Fibroblast of lung (primary cell): ENCODE measurements at regions not wholly inside any gene's neighbourhood (a gene's known extent, or its start where the extent isn't known, plus 50 kb on each side); places are given as distances from the start of the nearest gene placed in this dataset.

Source experiments
- DNase-seq, 2 donors: peaks; one replicate each; pipeline versions ENCODE4 v3.0.0 to v3.0.0-alpha.2; 2010; ENCODE audit warnings: low read depth in 2 of 2
- H2AFZ ChIP-seq: 2 replicates; pipeline ENCODE4 v1.5.1; 2012; ENCODE audit warnings: low read length, control low read depth, inconsistent platforms
- H3K27ac ChIP-seq: 2 replicates; pipeline ENCODE4 v1.5.1; 2011; ENCODE audit warnings: low read length, control low read depth; ENCODE audit not compliant: insufficient read depth
- H3K27me3 ChIP-seq: 2 replicates; pipeline ENCODE4 v1.5.1; 2011; ENCODE audit warnings: mild to moderate bottlenecking, low read length; ENCODE audit not compliant: control insufficient read depth, insufficient read depth
- H3K36me3 ChIP-seq: 2 replicates; pipeline ENCODE4 v1.5.1; 2011; ENCODE audit warnings: low read length; ENCODE audit not compliant: control insufficient read depth, insufficient read depth
- H3K4me1 ChIP-seq: 2 replicates; pipeline ENCODE4 v1.5.1; 2011; ENCODE audit warnings: low read length; ENCODE audit not compliant: control insufficient read depth, insufficient read depth; ENCODE audit errors: extremely low read depth
- H3K4me2 ChIP-seq: 2 replicates; pipeline ENCODE4 v1.5.1; 2011; ENCODE audit warnings: low read length, control low read depth; ENCODE audit not compliant: insufficient read depth; ENCODE audit errors: extremely low read depth
- H3K4me3 ChIP-seq, 4 experiments: fragments of 200-600 bp in 1 of 4; sonication (generic) in 1 of 4; replicated peaks in 1 of 4; 2 replicates each; pipeline ENCODE4 v1.5.1; 2011 to 2016; ENCODE audit warnings: low read length in 4 of 4, low read depth in 3 of 4, mild to moderate bottlenecking in 3 of 4, control low read depth in 2 of 4, inconsistent platforms in 1 of 4, mixed read lengths in 1 of 4; ENCODE audit not compliant: insufficient read depth in 1 of 4; ENCODE audit errors: control extremely low read depth in 1 of 4
- H3K79me2 ChIP-seq: 2 replicates; pipeline ENCODE4 v1.5.1; 2012; ENCODE audit warnings: mild to moderate bottlenecking, low read length, inconsistent platforms; ENCODE audit not compliant: control insufficient read depth, insufficient read depth
- H3K9ac ChIP-seq: 2 replicates; pipeline ENCODE4 v1.5.1; 2011; ENCODE audit warnings: mild to moderate bottlenecking, low read length, control low read depth; ENCODE audit not compliant: insufficient read depth
- H3K9me3 ChIP-seq: 2 replicates; pipeline ENCODE4 v1.5.1; 2012; ENCODE audit warnings: low read depth, low read length; ENCODE audit not compliant: control insufficient read depth, insufficient read depth
- H4K20me1 ChIP-seq: 2 replicates; pipeline ENCODE4 v1.5.1; 2011; ENCODE audit warnings: low read length; ENCODE audit not compliant: control insufficient read depth, insufficient read depth; ENCODE audit errors: extremely low read depth
- CTCF ChIP-seq, 2 donors: IDR thresholded peaks in 1 of 2; conservative IDR thresholded peaks in 1 of 2; 1 replicate in 1 of 2; 2 replicates in 1 of 2; pipeline ENCODE4 v1.5.1; 2011 to 2012; ENCODE audit warnings: low read length in 2 of 2, control low read depth in 1 of 2, inconsistent platforms in 1 of 2, low read depth in 1 of 2, mild to moderate bottlenecking in 1 of 2
- EZH2 ChIP-seq: IDR thresholded peaks from 2 replicates; pipeline ENCODE4 v1.5.1; 2012; ENCODE audit warnings: low read length, control low read depth, mild to moderate bottlenecking; ENCODE audit errors: missing control alignments

GRCh38 chr7:46004965-46005364 is 83.9 kb upstream of the IGFBP3 start:
- DNase-seq, result no peak
- Histone ChIP-seq H3K27me3 (no peaks in the 10 kb centered on the region), H3K27ac (no peak overlapping the region), H3K4me3 (no peak overlapping the region), H2AFZ (no peak overlapping the region), H3K79me2 (no peaks in the 10 kb centered on the region), H3K4me1 (peaks cover 9% of the 10 kb centered on the region), H3K9ac (no peak overlapping the region), H4K20me1 (no peaks in the 10 kb centered on the region), H3K9me3 (no peaks in the 10 kb centered on the region), H3K4me2 (no peak overlapping the region), H3K36me3 (no peaks in the 10 kb centered on the region)
- TF ChIP-seq CTCF (conservative IDR thresholded peaks at IDR 0.05 in 1 of 2, IDR thresholded peaks at IDR 0.05 in 1 of 2; ENCODE audit: low read depth in 1 of 2, low read length in 2 of 2), result no peak
- TF ChIP-seq EZH2, result no peak

- no peak overlapping the region for H2AFZ ChIP-seq
- no peak overlapping the region for H3K4me2 ChIP-seq
- no peak overlapping the region for H3K9ac ChIP-seq
- TF ChIP-seq EZH2 (no peak), CTCF (conservative IDR thresholded peaks at IDR 0.05 in 1 of 2, IDR thresholded peaks at IDR 0.05 in 1 of 2; ENCODE audit: low read depth in 1 of 2, low read length in 2 of 2) (no peak)
- no peak overlapping the region for H3K4me3 ChIP-seq
- no peaks in the 10 kb centered on the region for H3K27me3 ChIP-seq
- H3K27ac ChIP-seq, result peak overlapping the region; percentile 1
- peak; percentile 68 to 96 for DNase-seq
- no peaks in the 10 kb centered on the region for H3K36me3 ChIP-seq
- H3K9me3 ChIP-seq, result no peaks in the 10 kb centered on the region
- H4K20me1 ChIP-seq, result no peaks in the 10 kb centered on the region
- peaks cover 9% of the 10 kb centered on the region for H3K4me1 ChIP-seq
- H3K79me2 ChIP-seq, result no peaks in the 10 kb centered on the region
Observed at GRCh38 chr7:46003896-46004875, 83.1 kb upstream of the IGFBP3 start.

GRCh38 chr7:46003161-46003560 is 82.1 kb upstream of the IGFBP3 start:
- no peaks in the 10 kb centered on the region for H3K27me3 ChIP-seq
- H3K4me2 ChIP-seq, result no peak overlapping the region
- H3K4me1 ChIP-seq, result peaks cover 9% of the 10 kb centered on the region
- no peak overlapping the region for H2AFZ ChIP-seq
- H3K36me3 ChIP-seq, result no peaks in the 10 kb centered on the region
- no peak overlapping the region for H3K4me3 ChIP-seq
- peak; percentile 21 to 35 for DNase-seq
- TF ChIP-seq EZH2, result no peak
- TF ChIP-seq CTCF (conservative IDR thresholded peaks at IDR 0.05 in 1 of 2, IDR thresholded peaks at IDR 0.05 in 1 of 2; ENCODE audit: low read depth in 1 of 2, low read length in 2 of 2), result no peak
- no peaks in the 10 kb centered on the region for H3K79me2 ChIP-seq
- no peak overlapping the region for H3K9ac ChIP-seq
- no peak overlapping the region for H3K27ac ChIP-seq
- H4K20me1 ChIP-seq, result no peaks in the 10 kb centered on the region
- H3K9me3 ChIP-seq, result no peaks in the 10 kb centered on the region
